Keratinocyte (primary cell): ENCODE measurements at regions not wholly inside any gene's neighbourhood (a gene's known extent, or its start where the extent isn't known, plus 50 kb on each side); places are given as distances from the start of the nearest gene placed in this dataset.

Source experiments
- DNase-seq: peaks from one replicate; pipeline ENCODE4 v3.0.0-alpha.2; 2011; ENCODE audit warnings: low read depth, missing footprints, low spot score
- FAIRE-seq: peaks from 2 replicates; lab custom pipeline; 2011; peaks lifted over from hg19 to GRCh38; lab: Jason Lieb, UNC
- H2AFZ ChIP-seq: 2 replicates; pipeline ENCODE4 v1.6.0; 2012; ENCODE audit warnings: low read length, control low read depth, inconsistent platforms; ENCODE audit not compliant: control insufficient read depth
- H3K27ac ChIP-seq: 2 replicates; pipeline ENCODE4 v1.5.1; 2011; ENCODE audit warnings: low read length; ENCODE audit not compliant: control insufficient read depth, insufficient read depth
- H3K27me3 ChIP-seq: 3 replicates; pipeline ENCODE4 v1.6.0; 2011; ENCODE audit warnings: low read length; ENCODE audit not compliant: control insufficient read depth, insufficient read depth; ENCODE audit errors: extremely low read depth
- H3K36me3 ChIP-seq, 2 experiments: 2 replicates in 1 of 2; 3 replicates in 1 of 2; pipeline ENCODE4 v1.5.1; 2011; ENCODE audit warnings: low read length in 2 of 2, mild to moderate bottlenecking in 1 of 2; ENCODE audit not compliant: control insufficient read depth in 2 of 2, insufficient read depth in 2 of 2; ENCODE audit errors: extremely low read depth in 1 of 2
- H3K4me1 ChIP-seq: 3 replicates; pipeline ENCODE4 v1.5.1; 2011; ENCODE audit warnings: low read length; ENCODE audit not compliant: control insufficient read depth, insufficient read depth; ENCODE audit errors: extremely low read depth
- H3K4me2 ChIP-seq: 3 replicates; pipeline ENCODE4 v1.6.0; 2011; ENCODE audit warnings: low read depth, low read length; ENCODE audit not compliant: control insufficient read depth, insufficient read depth; ENCODE audit errors: extremely low read depth
- H3K4me3 ChIP-seq, 3 experiments: fragments of 200-600 bp in 1 of 3; sonication (generic) in 1 of 3; 2 replicates in 2 of 3; 3 replicates in 1 of 3; pipeline ENCODE4 v1.5.1; 2011 to 2016; ENCODE audit warnings: low read length in 3 of 3, mild to moderate bottlenecking in 3 of 3, control low read depth in 2 of 3, inconsistent platforms in 1 of 3, low read depth in 1 of 3, mixed read lengths in 1 of 3, mixed run types in 1 of 3, moderate library complexity in 1 of 3; ENCODE audit not compliant: control insufficient read depth in 2 of 3, insufficient read depth in 2 of 3; ENCODE audit errors: extremely low read depth in 1 of 3
- H3K79me2 ChIP-seq: 2 replicates; pipeline ENCODE4 v1.6.0; 2012; ENCODE audit warnings: low read length; ENCODE audit not compliant: control insufficient read depth, insufficient read depth
- H3K9ac ChIP-seq: 3 replicates; pipeline ENCODE4 v1.6.0; 2011; ENCODE audit warnings: low read length; ENCODE audit not compliant: control insufficient read depth, insufficient read depth; ENCODE audit errors: extremely low read depth
- H3K9me1 ChIP-seq: 3 replicates; pipeline ENCODE4 v1.6.0; 2011; ENCODE audit warnings: low read length; ENCODE audit not compliant: control insufficient read depth, insufficient read depth; ENCODE audit errors: extremely low read depth
- H3K9me3 ChIP-seq: 2 replicates; pipeline ENCODE4 v1.5.1; 2012; ENCODE audit warnings: low read depth, low read length; ENCODE audit not compliant: control insufficient read depth
- H4K20me1 ChIP-seq: 3 replicates; pipeline ENCODE4 v1.6.0; 2011; ENCODE audit warnings: low read length; ENCODE audit not compliant: control insufficient read depth, insufficient read depth; ENCODE audit errors: extremely low read depth
- EZH2 ChIP-seq: IDR thresholded peaks from one replicate; pipeline ENCODE4 v1.6.1; 2012; ENCODE audit warnings: inconsistent platforms, mild to moderate bottlenecking, low read length, moderate library complexity
- dilution Hi-C: fragments of 300-500 bp; cut with MboI; formaldehyde crosslinking; loops from one replicate; pipeline ENCODE4 v1.7.0; 2020; ENCODE audit warnings: low sequenced_read_pairs; ENCODE audit not compliant: extremely low pct_ligation_motif_present
- TF ChIP-seq, protein P1 (sequence below), 3 experiments: IDR thresholded peaks in 1 of 3; conservative IDR thresholded peaks in 1 of 3; optimal IDR thresholded peaks in 1 of 3; 2 replicates in 2 of 3; 3 replicates in 1 of 3; pipeline versions ENCODE3 to v1.5.1; 2011; ENCODE audit warnings: low read length in 3 of 3, mild to moderate bottlenecking in 3 of 3, moderate library complexity in 2 of 3, control low read depth in 1 of 3, inconsistent platforms in 1 of 3; ENCODE audit not compliant: insufficient read depth in 2 of 3; ENCODE audit errors: extremely low read depth in 1 of 3

- FAIRE-seq = no peak
- H2AFZ ChIP-seq = no peak overlapping the region
Measured at GRCh38 chr10:36606234-36606839, 519.1 kb upstream of the ANKRD30A start.

DNA sequence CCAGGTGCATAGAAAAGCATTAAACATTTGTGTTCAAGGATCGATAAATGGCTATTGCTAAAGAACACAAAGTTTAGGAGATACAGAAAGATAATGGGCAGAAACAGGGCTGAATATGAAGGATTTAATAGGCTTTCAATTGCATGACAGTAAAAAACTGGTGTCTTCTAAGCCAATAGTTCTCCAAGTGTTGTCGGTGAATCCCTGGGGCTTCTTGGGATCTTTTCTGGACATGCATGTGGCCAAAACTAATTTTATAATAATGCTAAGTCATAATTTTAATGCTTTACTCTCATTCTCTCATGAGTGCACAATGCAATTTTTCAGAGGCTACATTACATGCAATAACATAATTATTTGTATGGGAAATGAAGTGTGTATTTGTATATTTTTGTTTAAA is 521.1 kb upstream of the ANKRD30A start:
- no peaks in the 10 kb centered on the region for H4K20me1 ChIP-seq
- no peaks in the 10 kb centered on the region for H3K9me3 ChIP-seq
- H3K9ac ChIP-seq = no peak overlapping the region
- TF ChIP-seq, protein P1, sequence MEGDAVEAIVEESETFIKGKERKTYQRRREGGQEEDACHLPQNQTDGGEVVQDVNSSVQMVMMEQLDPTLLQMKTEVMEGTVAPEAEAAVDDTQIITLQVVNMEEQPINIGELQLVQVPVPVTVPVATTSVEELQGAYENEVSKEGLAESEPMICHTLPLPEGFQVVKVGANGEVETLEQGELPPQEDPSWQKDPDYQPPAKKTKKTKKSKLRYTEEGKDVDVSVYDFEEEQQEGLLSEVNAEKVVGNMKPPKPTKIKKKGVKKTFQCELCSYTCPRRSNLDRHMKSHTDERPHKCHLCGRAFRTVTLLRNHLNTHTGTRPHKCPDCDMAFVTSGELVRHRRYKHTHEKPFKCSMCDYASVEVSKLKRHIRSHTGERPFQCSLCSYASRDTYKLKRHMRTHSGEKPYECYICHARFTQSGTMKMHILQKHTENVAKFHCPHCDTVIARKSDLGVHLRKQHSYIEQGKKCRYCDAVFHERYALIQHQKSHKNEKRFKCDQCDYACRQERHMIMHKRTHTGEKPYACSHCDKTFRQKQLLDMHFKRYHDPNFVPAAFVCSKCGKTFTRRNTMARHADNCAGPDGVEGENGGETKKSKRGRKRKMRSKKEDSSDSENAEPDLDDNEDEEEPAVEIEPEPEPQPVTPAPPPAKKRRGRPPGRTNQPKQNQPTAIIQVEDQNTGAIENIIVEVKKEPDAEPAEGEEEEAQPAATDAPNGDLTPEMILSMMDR (optimal IDR thresholded peaks at IDR 0.05 in 1 of 3, IDR thresholded peaks at IDR 0.05 in 1 of 3, conservative IDR thresholded peaks at IDR 0.05 in 1 of 3; ENCODE audit: extremely low read depth in 1 of 3, insufficient read depth in 2 of 3, low read length in 3 of 3) = no peak
- no peak for TF ChIP-seq EZH2
- no peaks in the 10 kb centered on the region for H3K4me1 ChIP-seq
- DNase-seq (no peak), FAIRE-seq (no peak)
- H3K9me1 ChIP-seq = no peaks in the 10 kb centered on the region
- no peak overlapping the region for H2AFZ ChIP-seq
- H3K27ac ChIP-seq = no peak overlapping the region
- no peak overlapping the region for H3K4me3 ChIP-seq
- no peak overlapping the region for H3K4me2 ChIP-seq
- H3K27me3 ChIP-seq = no peaks in the 10 kb centered on the region
- H3K36me3 ChIP-seq = no peaks in the 10 kb centered on the region
- dilution Hi-C loops = no loop called here
- H3K79me2 ChIP-seq = no peaks in the 10 kb centered on the region

More at GRCh38 chr10:36606234-36606839, 519.1 kb upstream of the ANKRD30A start:
- DNase-seq = no peak
- Histone ChIP-seq H3K4me3 (no peak overlapping the region), H3K9me1 (no peaks in the 10 kb centered on the region), H3K9me3 (no peaks in the 10 kb centered on the region), H3K36me3 (no peaks in the 10 kb centered on the region), H3K4me2 (no peak overlapping the region), H3K9ac (no peak overlapping the region), H3K79me2 (no peaks in the 10 kb centered on the region), H4K20me1 (no peaks in the 10 kb centered on the region), H3K4me1 (no peaks in the 10 kb centered on the region), H3K27ac (no peak overlapping the region), H3K27me3 (no peaks in the 10 kb centered on the region)
- dilution Hi-C loops = no loop called here
- TF ChIP-seq, protein P1 (optimal IDR thresholded peaks at IDR 0.05 in 1 of 3, IDR thresholded peaks at IDR 0.05 in 1 of 3, conservative IDR thresholded peaks at IDR 0.05 in 1 of 3; ENCODE audit: extremely low read depth in 1 of 3, insufficient read depth in 2 of 3, low read length in 3 of 3) = no peak
- TF ChIP-seq EZH2 = no peak
